GM19324 (cell line): ENCODE measurements at regions not wholly inside any gene's neighbourhood (a gene's known extent, or its start where the extent isn't known, plus 50 kb on each side); places are given as distances from the start of the nearest gene placed in this dataset.
"Not testable (repeated sequence)": the region's sequence is repeated elsewhere in the genome, so short reads cannot be mapped to it uniquely, and the experiment has no call there.

Experiments
- ATAC-seq: cut with Tn5 transposase; IDR thresholded peaks from one replicate; pipeline ENCODE4 v1.9.1; 2021; ENCODE audit warnings: mild to moderate bottlenecking, moderate library complexity; ENCODE audit not compliant: unreplicated experiment, low FRiP score

DNA sequence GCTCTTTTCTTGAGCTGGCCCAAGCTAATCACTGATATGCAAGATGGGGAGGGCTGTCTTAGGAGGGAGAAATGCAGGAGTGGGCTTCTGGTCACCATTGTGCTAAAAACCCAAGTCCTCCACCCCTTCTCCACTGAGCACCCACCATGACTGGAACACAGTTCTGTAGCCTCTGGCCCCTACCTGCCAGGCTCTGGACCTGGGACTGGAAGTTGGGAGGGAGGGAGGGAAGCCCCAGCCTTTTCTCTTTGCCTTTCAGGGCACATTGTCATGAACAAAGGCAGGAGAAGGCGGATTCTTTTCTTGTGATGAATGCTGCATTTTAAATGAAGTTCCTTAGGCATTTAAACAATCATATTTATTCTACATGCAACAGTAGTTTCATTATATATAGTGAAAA, 559.1 kb upstream of the TRPC7 start:
- ATAC-seq, result no peak

DNA sequence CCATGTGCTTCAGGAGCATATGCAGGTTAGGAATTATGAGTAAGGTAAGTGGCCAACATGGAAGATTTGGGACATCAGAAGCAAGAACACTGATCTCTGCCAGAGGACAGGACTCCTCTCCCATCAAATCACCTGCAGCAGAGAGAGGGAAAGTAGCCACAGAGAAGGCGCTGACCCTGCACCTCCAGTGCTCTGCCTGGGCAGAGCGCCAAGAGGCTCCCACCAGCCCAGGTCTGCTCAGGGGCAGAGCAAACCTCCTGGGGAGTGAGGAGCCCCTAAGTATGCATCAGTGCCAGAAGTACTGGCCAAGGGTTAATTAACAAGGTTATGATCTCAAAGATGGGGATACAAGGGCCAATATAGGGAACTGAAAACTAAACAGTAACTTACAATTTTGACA, 545.3 kb upstream of the TRPC7 start:
- no peak for ATAC-seq

DNA sequence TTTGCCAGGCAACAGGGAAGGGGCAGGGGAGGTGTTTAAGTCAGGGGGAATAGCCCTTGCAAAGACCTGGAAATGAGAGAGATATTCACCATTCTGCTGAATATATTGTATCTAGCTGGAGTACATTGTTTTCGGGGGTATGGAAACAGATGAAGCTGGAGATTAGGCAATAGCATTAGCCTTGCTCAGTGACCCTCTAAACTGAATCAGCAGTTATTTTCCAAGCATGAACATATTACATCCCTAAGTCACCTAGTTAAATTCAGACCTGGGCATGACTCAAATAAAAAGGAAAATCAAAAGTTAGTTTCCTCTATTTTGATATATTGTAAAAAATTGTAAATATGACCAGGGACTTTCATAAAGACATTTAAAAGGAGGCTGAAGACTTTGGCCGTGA, 544.6 kb upstream of the TRPC7 start:
- no peak for ATAC-seq

DNA sequence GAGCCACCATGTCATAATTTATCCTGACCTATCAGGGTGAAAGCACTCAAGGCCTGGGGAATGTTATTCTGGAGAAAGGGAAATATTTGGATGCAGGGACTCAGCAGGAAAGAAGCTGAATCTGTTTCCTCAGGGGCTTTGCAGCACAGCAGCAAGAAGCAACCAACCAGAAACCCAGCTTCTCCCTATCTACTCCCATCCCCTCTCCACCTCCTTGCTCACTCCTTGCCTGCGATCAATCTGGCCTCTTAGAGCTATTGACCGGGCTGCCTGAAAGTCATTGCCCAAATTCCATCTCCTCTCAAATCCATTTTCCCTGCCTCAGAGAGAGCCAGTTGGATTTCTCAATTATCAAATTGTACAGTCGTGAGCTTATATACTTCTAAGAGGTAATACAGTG, 542.0 kb upstream of the TRPC7 start:
- no peak for ATAC-seq

DNA sequence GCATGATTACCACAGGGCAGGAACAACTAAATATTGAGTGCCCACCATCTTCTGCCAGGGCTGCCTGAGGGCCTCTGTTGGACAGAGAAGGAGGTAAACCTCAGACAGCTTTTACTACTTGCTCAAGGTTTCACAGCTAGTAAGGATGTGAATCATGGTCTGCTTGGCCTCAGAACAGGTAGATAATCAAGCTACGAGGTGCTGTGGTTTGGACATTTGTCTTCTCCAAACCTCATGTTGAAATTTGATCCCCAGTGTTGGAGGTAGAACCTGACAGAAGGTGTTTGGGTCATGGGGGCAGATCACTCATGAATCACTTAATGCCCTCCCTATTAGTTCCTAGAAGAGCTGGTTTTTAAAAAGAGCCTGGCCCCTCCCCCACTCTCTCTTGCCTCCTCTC, 541.2 kb upstream of the TRPC7 start:
- ATAC-seq, result no peak

GRCh38 chr5:136905571-136905970, 540.2 kb upstream of the TRPC7 start:
- ATAC-seq, result no peak

DNA sequence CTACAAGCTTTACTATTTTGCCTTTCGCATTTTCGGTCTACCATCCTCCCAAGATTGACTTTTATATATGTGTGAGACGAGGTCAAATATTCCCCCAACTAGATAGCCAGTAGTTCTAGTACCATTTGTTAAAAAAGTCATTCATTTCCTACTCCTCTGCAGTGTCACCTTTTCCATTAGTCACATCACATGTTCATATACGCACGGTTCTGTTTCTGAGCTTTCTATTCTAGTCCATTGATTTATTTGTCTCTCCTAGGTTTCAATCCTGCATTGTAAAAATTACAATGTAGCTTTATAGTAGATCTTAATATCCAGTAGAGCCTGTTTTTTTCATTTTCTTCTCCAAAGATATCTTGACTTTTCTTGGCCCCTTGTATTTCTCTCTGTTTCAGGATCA, 528.7 kb upstream of the TRPC7 start:
- ATAC-seq, result no peak

GRCh38 chr5:136892000-136892399, 526.7 kb upstream of the TRPC7 start:
- ATAC-seq, result no peak

GRCh38 chr5:136891175-136891972, 526.0 kb upstream of the TRPC7 start:
- no peak for ATAC-seq

DNA sequence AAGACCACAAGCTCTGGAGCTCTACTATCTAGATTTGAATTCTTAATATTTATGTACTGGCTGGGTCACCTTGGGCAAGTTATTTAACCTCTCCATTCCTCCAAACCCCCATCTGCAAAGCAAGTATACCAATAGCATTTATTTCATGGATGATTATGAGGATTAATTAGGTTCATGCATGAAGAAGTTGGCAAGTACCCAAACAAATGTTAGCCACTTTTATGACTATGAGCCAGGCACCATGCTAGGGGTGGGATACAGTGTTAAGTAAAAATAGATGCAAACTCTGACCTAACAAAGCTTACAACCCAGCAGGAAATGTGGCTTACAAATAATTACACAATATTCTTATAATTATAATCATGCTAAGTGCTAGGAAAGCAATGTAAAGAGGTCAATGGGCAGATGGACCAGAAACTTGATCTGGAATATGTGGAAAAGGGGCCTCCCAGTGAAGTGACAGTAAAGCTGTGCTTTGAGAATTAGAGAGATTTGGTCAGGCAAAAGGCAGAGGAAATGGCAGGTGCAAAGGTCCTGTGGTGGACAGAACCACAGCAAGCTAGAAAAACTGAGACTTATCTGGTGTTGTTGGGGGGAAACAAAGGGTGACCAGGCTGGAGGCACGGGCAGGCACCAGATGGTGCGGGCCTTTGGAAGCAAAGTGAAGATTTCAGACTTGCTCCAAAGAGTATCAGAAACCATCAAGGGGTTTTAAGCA, 525.2 kb upstream of the TRPC7 start:
- ATAC-seq, result no peak

GRCh38 chr5:136886608-136887007, 521.3 kb upstream of the TRPC7 start:
- no peak for ATAC-seq

GRCh38 chr5:136864960-136865359, 499.6 kb upstream of the TRPC7 start:
- no peak for ATAC-seq

- no peak for ATAC-seq
Observed at GRCh38 chr5:136856648-136857047, 491.3 kb upstream of the TRPC7 start.

- ATAC-seq, result no peak
Observed at GRCh38 chr5:136853971-136854370, 488.6 kb upstream of the TRPC7 start.

GRCh38 chr5:136840601-136841000, 475.3 kb upstream of the TRPC7 start:
- no peak for ATAC-seq

DNA sequence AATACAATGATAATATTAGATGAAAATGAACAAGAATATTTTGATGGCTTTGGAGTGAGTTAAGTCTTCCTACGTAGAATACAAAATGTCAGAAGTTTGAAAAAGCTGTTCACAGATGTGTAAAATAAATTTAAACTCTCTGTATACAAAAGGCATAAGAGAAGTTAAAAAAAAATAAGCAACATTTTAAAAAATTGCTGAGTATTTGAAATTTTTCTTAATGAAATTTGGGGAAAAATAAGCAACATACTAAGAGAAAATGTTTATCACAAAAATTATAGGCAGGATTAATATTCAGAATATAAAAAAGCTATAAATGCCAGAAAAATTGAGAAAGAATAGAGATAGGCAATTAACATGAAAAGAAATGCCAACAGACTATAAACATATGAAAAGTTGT, 470.7 kb upstream of the TRPC7 start:
- ATAC-seq, result no peak

GRCh38 chr5:136820848-136821247, 455.5 kb upstream of the TRPC7 start:
- no peak for ATAC-seq

DNA sequence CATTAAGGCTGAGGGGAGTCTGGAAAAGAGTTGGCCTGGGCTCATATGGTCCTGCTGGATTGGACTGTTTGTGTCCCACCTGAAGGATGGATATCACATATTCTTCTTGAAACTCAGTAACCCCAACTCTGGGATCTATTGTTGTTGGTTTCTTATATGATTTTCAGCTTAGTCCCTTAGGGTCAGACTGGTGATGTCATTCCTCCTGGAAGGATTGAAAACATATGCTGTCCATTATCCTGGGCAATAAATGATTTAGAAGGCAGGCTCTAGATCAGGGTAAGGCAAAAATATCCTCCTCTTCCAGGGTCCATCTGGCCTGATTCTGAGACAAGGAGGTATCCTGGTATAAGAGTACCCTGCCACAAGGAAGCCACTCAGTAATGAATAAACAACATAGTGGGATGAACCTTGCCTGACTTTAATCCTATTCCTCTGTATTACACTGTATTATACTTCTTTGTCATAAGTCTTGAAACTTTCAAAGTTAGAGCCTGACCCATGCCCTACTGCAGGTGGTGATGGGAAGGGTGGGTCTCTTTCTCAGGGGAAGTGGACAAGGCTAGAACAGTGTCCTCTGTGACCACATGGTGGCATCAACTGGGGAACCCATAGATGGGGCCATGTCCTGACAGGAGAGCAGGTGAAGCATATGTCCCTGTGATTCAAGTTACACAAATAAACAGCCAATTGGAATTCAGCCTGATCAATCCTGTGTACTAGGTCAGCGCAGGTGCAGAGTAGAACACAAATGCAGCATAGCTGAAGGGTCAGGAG, 454.4 kb upstream of the TRPC7 start:
- no peak for ATAC-seq

DNA sequence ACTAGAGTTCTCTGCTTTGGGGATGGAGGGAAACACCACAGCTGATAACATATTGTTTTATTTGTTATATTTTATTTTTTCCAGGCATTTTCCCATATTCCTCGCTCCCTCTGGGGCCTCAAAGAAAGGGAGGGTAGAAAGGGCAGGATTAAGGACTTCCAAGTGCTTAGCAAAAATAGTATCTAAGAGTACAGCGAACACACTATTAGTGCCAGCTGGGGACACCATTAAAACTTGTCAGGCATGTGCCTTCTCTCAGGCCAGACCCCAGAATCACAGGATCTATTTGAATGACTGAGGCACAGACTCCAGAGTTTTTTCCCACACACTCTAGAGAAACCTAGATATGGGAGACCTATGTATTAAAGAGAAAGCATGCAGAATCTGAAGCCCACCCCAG, 451.0 kb upstream of the TRPC7 start:
- no peak for ATAC-seq

DNA sequence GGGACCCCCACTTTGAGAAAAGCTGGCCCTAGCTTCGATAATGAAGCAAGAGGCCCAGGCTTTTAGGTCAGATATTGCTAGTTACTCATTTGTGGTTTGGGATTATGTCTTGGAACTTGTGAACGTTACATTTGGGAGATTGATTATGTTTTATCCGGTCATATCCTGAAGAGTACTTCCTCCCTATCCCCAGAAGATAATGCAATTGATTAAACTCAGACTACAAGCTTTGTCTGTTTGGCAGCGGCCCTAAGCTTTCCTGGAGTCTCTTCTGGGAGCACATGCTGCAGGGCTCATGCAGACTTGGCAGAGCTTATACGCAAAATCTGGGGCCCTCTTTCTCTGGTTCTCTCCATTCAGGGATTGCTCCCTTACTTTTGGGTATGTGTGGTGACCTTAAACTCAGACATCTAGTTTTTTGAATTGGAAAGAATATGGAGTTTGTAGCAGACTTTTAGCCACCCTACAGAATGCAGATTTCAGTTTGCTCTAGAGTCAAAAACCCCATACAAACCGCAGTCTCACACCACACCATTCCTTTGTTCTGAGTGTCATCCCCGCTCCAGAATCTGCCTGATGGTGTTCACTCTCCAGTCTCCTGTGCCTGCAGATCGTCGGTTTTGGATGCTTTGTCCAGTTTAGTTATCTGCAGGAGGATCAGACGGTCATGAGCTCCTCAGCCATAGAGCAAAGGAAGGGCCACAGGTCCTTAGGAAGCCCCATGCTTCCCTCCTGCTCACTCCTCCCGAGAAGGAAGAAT, 449.5 kb upstream of the TRPC7 start:
- ATAC-seq, result no peak

- not testable (repeated sequence) for ATAC-seq
Observed at GRCh38 chr5:136812270-136812669, 446.9 kb upstream of the TRPC7 start.
